PFSK-1 (cell line): ENCODE measurements at regions not wholly inside any gene's neighbourhood (a gene's known extent, or its start where the extent isn't known, plus 50 kb on each side); places are given as distances from the start of the nearest gene placed in this dataset.

ENCODE experiments used
- FOXP2 ChIP-seq: optimal IDR thresholded peaks from 2 replicates; pipeline ENCODE3; 2011; ENCODE audit warnings: borderline replicate concordance, control low read depth, inconsistent platforms; ENCODE audit not compliant: insufficient read depth; ENCODE audit errors: extremely low read length, extremely low read depth
- POLR2AphosphoS5 ChIP-seq: IDR thresholded peaks from 2 replicates; pipeline ENCODE4 v1.6.1; 2012; ENCODE audit warnings: low read depth, mild to moderate bottlenecking, control low read depth, low read length, moderate library complexity
- SIN3A ChIP-seq: IDR thresholded peaks from 2 replicates; pipeline ENCODE4 v1.6.1; 2012; ENCODE audit warnings: mild to moderate bottlenecking, low read length, moderate library complexity, borderline replicate concordance; ENCODE audit not compliant: insufficient read depth
- TAF1 ChIP-seq: IDR thresholded peaks from 2 replicates; pipeline ENCODE4 v1.6.1; 2012; ENCODE audit warnings: low read length, control low read depth, borderline replicate concordance; ENCODE audit not compliant: insufficient read depth
- TF ChIP-seq, protein P1 (sequence below), 2 experiments: IDR thresholded peaks; 2 replicates each; pipeline versions ENCODE4 v1.6.1 to v1.8.0; 2011 to 2012; ENCODE audit warnings: low read depth in 2 of 2, low read length in 2 of 2, control low read depth in 1 of 2, inconsistent platforms in 1 of 2, mild to moderate bottlenecking in 1 of 2, moderate library complexity in 1 of 2; ENCODE audit not compliant: insufficient read depth in 1 of 2

DNA sequence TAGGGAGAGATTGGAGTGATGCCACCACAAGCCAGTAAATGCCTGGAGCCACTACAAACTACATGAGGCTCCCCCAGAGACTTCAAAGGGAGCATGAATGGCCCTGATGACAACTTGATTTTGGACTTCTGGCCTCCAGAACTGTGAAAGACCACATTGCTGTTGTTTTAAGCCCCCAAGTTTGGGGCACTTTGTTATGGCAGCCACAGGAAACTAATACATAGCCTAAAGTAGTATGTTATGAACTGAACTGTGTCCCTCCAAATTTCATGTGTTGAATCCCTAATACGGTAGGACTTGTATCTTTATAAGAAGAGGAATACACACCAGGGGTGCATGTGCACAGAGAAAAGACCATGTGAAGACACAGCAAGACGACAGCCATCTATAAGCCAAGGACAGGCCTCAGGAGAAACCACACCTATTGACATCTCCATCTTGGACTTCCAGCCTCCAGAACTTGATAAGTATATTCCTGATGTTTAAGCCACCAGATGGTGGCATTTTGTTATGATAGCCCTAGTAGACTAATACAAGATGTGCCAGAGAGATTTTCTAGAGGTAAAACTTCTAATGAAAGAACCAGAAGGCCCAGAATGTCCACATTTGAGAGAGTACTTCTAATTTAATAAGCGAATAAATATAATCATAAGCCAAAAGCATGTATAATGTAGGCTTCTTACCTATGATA, 127.1 kb upstream of the BMP4 start:
- TF ChIP-seq SIN3A (no peak), TAF1 (no peak), FOXP2 (no peak), POLR2AphosphoS5 (no peak)
- TF ChIP-seq, protein P1, sequence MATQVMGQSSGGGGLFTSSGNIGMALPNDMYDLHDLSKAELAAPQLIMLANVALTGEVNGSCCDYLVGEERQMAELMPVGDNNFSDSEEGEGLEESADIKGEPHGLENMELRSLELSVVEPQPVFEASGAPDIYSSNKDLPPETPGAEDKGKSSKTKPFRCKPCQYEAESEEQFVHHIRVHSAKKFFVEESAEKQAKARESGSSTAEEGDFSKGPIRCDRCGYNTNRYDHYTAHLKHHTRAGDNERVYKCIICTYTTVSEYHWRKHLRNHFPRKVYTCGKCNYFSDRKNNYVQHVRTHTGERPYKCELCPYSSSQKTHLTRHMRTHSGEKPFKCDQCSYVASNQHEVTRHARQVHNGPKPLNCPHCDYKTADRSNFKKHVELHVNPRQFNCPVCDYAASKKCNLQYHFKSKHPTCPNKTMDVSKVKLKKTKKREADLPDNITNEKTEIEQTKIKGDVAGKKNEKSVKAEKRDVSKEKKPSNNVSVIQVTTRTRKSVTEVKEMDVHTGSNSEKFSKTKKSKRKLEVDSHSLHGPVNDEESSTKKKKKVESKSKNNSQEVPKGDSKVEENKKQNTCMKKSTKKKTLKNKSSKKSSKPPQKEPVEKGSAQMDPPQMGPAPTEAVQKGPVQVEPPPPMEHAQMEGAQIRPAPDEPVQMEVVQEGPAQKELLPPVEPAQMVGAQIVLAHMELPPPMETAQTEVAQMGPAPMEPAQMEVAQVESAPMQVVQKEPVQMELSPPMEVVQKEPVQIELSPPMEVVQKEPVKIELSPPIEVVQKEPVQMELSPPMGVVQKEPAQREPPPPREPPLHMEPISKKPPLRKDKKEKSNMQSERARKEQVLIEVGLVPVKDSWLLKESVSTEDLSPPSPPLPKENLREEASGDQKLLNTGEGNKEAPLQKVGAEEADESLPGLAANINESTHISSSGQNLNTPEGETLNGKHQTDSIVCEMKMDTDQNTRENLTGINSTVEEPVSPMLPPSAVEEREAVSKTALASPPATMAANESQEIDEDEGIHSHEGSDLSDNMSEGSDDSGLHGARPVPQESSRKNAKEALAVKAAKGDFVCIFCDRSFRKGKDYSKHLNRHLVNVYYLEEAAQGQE (IDR thresholded peaks at IDR 0.05; ENCODE audit: insufficient read depth in 1 of 2, low read depth in 2 of 2, low read length in 2 of 2), result no peak

DNA sequence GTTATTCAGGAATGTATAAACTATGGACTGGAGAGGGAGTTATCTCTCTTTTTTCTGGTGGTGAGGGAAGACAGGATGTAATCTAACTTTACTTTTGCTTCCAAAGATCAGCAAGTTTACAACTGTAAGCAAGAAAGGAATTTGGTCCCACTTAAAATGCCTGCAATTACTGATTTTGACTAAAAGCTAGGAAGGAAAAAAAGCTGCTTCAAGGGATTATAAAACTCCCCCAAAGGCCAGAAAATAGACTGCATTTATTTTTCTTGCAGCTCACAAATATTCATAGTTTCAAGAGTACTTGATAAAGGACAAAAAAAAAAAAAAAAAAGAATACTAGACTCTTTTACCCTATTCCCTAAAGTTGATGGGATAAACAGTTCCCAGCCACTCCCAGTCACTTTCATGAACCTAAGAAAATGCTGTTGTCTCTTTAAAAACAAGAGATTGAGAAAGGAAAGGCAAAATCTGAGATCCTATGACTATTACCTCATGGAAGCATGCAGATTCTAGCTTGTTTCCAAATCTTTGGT, 128.7 kb upstream of the BMP4 start:
- TF ChIP-seq TAF1 (no peak), FOXP2 (no peak), SIN3A (no peak), POLR2AphosphoS5 (no peak)
- TF ChIP-seq, protein P1 (IDR thresholded peaks at IDR 0.05; ENCODE audit: insufficient read depth in 1 of 2, low read depth in 2 of 2, low read length in 2 of 2), result no peak

DNA sequence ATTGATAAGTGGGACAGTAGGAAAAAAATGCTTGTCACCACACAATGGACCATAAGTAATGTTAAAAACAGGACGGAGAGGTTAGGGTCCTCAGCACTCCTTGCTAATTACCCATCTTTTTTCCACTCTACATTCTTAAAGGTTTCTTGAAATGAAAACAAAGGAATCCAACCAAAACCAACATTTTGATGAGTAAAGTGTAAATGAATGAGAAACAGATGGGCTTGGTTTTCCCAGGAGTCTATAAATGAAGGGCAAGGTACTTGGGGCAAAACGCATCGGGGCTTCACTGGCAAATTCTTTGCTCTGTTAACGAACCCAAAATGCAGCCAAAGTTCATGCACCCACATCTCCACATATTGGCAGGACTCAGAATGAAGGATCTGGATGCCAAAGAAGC, 129.2 kb upstream of the BMP4 start:
- TF ChIP-seq TAF1 (no peak), FOXP2 (no peak), SIN3A (no peak), POLR2AphosphoS5 (no peak)
- TF ChIP-seq, protein P1 (IDR thresholded peaks at IDR 0.05; ENCODE audit: insufficient read depth in 1 of 2, low read depth in 2 of 2, low read length in 2 of 2), result no peak

DNA sequence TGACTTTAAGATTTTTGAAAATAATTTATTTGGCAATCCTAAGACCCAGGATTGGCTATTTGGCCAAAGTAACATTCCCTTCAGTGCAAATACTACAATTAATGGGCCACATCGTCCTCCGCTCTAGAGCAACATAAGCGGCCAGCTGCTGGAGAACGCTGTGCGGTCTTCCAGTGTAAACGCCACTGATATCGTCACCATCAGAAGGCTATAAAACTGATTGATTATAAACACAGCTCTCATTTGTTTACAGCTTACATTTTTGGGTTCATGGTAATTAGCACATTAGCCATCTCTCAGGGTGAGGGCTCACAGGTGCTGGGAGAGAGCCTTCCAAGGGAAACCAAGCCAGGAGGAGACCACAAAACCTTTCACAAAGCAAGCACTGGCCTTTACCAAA, 130.1 kb upstream of the BMP4 start:
- no peak for TF ChIP-seq POLR2AphosphoS5
- no peak for TF ChIP-seq TAF1
- TF ChIP-seq FOXP2, result no peak
- no peak for TF ChIP-seq SIN3A
- TF ChIP-seq, protein P1 (IDR thresholded peaks at IDR 0.05; ENCODE audit: insufficient read depth in 1 of 2, low read depth in 2 of 2, low read length in 2 of 2), result no peak

DNA sequence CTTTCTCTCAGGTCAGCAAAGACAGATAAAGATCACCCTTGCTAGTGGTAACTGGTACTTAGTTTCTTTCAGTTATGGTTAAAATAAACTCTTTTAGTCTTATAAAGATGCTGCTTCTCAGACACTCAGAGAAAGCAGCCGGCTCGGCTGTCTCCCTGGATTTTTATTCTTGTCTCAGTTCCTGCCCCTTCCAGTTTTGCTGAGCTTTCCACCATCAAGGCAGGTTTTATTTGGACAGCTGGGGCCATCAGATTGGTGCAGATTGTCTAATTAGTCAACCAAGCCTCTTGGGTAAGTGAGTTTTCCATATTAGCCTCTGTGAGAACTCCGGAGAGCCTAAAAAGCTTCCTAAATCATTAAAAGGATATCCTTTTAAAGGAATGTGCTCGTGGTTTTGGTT, 130.8 kb upstream of the BMP4 start:
- TF ChIP-seq, protein P1 (IDR thresholded peaks at IDR 0.05; ENCODE audit: insufficient read depth in 1 of 2, low read depth in 2 of 2, low read length in 2 of 2), result no peak
- no peak for TF ChIP-seq FOXP2
- TF ChIP-seq SIN3A, result no peak
- TF ChIP-seq POLR2AphosphoS5, result no peak
- no peak for TF ChIP-seq TAF1
